Inflammatory macrophage treated with lipopolysaccharide for 1 hour (primary cell): ENCODE measurements at regions not wholly inside any gene's neighbourhood (a gene's known extent, or its start where the extent isn't known, plus 50 kb on each side); places are given as distances from the start of the nearest gene placed in this dataset.
"Not testable (repeated sequence)": the region's sequence is repeated elsewhere in the genome, so short reads cannot be mapped to it uniquely, and the experiment has no call there.

ENCODE experiments used
- DNase-seq, 2 donors: peaks; one replicate each; pipeline ENCODE4 v3.0.0-alpha.2; 2020 to 2022

DNA sequence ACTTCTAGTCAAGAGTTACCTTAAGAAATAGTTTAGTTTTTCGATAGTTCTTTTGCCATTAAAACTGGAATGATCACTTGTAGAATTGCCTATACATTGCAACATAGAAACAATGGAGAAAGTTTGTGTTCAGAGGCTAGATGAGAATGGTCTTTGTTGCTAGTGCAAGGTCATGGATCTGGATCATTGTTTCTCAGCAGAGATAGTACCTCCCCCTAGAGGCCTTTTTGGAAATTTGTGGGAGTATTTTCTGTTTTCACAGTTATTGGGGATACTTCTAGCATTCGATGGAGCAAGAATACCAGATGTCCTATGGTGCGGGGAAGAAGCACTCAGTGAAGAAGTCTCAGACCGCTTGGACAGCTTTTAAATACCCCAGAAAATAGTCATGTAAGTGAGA lies 138.8 kb upstream of the HMGA2 start:
- peak in 1 of 2 donors; percentile 59 for DNase-seq

DNA sequence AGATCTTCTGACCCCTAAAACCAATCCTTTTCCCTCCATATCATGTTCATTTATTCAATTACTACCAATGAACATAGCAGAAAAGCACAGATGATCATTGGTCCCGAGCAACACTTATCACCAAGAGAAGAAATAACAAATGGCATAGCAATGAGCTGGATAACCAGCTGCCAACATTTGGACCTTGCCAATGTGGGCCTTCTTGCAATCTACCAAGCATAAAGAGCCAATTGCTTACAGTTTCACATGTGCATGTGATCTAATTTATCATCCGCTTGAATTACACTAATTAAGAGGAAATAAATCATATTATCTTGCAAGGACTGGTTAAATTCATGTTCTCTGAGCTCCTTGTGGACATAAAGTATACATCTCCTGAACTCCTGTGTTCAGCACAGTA lies 134.8 kb upstream of the HMGA2 start:
- no peak for DNase-seq

DNA sequence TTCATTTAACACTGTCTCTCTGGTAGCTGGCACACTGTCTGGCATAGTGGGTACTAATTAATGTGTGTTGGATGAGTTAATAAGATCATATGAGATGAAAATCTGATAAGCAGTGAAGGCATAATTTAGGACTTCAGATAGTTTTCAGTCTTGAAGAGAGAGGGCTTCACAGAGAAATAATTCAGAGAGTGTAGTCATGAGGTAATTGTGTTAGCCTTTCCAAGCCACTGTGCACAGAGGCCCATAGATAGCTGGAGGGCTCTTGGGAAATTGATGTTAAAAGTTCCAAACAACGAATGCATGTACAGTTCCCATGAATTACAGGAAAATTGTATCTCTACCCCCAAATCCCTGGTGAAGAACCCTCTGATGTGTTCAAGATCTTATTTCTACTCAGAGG lies 133.8 kb upstream of the HMGA2 start:
- no peak for DNase-seq

DNA sequence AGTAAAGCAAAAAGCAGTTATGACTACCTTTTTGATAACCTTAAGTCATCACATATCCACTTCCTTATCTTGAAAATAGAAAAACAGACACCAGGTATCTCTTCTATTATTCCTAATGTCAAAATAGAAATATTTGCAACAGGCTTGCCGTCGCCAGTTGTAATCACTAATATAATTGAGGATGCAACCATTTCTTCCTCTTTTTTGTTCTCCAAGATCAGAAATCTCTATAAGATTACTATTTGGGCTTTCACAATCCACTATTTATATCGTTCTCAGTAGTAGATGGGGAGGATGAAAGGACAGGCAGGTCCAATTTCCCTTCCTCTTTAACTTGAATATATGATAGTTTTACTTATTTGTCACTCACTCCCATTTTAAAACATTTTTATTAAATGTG lies 130.2 kb upstream of the HMGA2 start:
- DNase-seq, result peak; percentile 18 to 27

DNA sequence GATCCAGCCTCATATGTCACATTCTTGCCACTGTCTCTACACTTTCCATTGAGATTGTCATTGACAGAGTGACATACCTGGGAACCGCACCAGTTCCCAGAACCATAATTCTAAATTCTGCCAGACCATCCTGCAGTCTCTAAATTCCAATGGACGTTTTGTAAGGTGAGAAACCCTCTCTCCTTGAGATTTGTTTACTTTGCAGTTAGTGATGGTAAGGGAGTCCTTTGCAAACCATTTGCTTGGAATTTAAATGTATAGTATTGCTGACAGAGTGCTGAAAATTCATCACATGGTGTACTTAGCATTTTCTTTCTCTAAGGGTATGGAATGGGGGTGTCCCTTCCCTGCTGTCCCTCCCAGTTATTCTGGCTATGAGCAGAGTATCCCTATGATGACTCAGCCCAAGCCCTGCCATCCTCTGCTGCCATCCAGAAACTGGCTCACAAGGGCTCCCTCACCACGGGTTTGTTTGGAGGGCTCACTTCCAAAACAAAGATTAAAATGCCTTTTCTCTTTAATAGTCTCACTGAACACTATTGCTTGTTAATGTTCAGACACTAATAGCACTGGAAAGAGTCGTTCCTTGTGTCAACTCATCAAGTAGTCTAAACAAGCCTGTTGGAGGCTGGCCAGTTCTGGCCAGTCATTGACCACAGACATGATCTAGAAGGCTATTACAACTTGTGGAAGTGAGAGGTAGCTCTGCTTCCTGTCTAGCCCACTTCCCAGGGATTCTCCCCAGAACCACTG lies 129.0 kb upstream of the HMGA2 start:
- DNase-seq, result peak in 1 of 2 donors; percentile 11

DNA sequence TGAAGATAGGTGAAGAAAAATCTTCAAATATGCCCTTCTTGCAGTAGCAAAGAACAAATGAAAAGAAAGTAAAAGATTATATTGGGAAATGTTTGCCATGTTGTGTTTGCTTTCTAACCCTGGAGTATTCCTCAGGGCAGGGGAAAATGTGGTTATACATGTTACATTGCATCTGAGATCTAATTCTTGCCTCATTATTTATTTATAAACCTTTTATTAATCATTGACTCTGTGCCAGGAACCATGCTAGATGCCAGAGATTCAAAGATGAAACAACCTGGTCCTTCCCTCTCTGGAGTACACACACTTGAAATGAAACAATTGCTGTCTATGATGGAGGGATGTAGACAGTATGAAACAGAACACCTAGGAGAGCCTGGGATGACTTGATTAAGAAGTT lies 128.1 kb upstream of the HMGA2 start:
- no peak for DNase-seq

DNA sequence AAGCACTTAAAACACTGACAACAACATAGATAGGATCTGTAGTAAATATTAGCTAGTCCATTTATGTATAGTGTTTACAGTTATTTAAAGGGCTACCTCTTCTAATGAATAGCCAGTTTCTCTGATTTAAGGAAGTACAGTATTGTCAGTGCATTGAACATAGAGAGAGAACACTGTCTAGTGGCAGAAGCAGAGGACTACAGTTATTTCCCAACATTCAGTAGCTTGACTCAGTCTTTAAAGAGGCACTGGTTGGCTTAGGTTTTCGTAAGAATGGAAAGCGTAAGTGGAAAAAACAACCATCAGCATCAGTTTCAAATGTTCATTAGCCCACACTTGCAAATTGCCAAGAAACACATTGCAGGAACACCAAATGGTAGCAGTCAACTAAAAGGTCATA lies 125.0 kb upstream of the HMGA2 start:
- peak; percentile 66 to 69 for DNase-seq

DNA sequence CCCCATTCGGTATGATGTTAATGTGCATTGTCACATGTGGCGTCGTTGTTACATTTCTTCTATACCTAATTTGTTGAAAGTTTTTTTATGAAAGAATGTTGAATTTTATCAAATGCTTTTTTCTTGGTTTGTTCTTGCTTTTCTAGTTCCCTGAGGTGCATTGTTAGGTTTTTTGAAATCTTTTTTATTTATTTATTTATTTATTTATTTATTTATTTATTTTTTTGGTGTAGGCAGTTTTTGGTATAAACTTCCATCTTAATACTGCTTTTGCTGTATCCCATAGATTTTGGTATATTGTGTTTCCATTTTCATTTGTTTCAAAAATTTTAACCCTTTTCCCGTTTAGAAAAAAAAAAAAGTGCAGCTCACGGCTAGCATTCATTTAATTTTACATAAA lies 121.1 kb upstream of the HMGA2 start:
- DNase-seq, result no peak

DNA sequence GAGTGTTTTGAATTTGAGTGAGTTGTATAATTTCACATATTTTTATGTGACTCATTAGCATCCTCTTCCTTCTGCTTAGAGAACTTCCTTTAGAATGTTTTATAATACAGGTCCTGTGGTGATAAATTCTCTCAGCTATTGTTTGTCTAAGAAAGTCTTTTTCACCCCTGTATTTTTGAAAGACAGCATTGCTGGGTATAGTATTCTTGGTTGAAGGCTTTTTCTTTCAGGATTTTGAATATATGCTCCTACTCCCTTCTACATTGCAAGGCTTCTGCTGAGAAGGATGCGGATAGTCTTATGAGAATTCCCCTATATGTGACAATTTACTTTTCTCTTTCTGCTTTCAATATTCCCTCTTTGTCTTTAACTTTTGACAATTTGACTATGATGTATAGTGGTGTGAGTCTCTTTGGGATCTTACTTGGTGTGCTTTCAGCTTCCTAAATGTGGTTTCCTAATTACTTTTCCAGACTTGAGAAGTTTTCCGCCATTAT lies 118.9 kb upstream of the HMGA2 start:
- no peak for DNase-seq

DNA sequence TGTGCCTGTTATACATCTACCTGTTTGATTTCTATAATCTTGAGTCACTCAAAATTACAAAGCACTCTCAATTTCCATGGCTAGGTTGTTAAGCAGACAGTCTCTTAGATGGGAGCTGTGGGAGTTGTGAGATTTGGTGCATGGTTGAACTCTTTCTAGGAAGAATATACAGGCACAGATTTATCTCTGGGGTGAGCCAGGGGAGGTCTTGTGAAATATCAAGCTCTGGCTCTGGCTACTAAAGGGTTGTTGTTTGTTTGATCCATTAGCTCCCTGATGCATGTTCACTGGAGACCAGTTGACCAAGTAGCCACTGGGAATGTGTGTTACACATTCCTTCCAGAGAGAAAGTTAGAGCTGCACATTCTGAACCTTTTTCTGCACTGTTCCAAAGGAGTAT lies 117.2 kb upstream of the HMGA2 start:
- no peak for DNase-seq

DNA sequence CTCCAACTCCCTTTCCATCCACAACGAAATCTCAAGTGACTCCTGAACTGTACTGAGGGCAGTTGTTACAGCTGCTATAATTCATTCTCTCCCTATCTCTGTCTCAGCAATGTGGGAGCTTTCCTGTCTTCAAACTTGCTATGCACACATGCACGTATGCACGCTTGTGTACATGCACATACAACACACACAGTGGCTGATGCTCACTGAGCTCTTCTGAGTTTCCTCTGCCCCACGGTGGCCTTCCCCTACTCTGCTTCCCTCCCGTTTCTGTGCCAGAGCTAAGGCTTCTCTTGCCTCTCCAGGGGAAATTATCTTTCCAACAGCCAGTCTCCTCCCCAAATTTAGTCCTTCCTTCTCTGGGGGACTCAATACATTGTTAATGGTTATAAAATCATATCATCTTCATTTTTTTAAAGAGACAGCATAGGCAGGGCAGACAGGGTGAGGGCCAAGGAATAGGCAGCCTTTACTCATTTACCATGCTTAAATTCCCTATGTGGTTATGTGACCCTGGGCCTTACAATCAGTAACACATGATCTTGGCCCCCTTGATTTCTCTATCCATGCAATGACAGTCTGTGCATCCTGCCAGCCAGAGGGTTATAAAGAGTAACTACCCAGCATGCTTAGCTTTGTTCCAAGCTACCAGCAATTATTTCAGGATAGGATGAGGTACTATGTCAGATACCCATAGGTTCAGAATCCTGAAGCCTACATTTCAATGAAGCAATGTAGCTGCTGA lies 111.9 kb upstream of the HMGA2 start:
- no peak for DNase-seq

DNA sequence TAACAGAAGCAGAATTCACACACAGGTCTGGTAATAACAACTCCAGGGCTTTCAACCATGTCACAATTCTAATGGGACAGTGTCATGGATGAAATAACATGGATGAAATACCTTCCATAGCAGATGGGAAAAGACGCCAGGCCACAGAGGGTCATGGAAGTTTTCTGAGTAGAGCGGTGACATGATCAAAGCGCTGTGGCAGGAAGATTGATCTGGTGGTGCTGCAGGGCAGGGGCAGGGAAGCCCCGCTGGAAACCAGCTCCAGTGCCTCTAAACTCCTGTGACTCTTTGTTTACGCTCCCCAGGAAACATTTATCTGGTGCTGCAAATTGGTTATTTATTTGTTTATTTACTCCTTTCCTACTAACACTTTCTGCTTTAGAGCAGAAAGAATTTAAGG lies 108.3 kb upstream of the HMGA2 start:
- DNase-seq, result no peak

DNA sequence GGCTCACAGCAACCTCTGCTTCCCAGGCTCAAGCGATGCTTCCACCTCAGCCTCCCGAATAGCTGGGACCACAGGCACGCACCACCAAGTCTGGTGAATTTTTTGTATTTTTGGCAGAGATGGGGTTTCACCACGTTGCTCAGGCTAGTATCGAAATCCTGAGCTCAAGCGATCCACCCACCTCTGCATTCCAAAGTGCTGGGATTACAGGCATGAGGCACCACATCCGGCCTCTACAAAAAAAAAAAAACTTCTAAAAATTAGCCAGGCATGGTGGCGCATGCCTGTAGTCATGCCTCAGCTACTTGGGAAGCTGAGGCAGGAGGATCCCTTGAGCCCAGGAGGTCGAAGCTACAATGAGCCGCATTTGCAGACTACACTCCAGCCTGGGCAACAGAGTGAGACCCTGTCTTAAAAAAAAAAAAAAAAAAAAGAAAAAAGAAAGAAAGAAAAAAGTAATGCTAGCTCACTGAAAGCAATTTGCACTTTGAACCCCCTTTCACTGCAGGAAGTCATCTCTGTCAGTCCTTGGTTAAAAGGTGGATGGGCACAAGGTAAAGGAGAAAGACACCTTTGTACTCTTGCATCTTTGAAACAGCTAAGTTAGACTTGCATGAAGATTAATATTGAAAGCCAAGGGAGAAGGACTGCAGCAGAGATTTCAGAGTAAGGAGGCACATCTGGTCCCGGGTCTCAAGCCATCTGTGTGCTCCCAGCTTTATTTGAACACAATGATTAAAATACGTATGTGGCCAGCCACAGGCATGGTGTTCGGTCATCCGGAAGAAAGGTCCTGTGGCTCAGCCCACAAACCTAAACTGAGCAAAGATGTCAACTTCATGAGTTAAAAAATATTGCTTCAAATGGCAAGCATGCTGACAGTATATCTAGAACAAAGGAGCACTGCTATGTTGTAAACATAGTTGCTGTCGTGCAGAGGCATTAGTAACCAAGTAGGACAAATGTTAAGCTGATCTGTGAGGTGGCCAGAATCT lies 103.8 kb upstream of the HMGA2 start:
- DNase-seq, result no peak

DNA sequence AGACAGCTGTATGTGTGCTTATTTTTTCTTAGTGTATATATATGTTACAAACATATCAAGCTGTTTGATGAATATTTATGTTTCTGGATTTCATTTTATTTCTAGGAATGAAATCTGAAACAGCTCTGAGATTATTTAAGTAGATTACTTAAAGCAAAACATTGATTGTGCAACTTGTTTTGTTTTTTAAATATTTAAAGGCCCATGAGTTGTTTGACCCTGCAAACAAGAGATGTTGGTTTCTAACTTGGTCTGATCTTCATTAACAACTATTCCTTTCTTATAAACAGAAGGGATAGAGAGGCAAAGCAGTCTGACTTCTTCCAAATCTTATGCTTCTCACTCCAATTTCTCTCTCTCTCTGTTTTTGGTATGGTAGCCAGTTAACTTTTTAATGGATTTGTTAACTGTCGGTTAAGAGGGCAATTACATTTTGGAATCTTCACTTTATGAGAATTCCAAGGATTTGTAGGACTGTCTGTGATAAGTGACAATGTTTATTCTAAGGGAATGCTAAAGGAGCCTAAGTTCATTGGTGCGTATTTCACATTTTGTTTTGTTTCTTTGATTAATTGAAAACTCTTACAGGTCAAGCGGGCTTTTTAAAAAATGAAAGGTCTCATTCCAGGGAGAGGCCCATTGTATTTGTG lies 102.6 kb upstream of the HMGA2 start:
- DNase-seq, result no peak

DNA sequence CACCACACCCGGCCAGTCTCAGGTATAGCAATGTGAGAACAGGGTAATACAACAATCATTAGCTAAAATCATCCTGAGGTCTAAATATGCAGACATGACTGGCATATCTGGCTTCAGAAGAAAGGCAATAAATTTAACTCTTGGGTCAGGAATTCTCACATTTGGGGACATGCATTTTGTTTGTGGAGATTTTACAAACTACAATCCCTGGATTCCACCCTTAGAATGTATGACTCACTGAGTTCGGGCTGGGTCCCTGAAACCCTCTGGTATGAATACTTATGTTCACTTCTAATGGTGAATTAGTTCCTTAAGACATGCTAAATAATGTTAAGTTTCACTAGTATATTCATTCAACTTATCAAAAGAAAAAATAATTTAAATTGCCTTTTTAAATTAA lies 98.9 kb upstream of the HMGA2 start:
- DNase-seq, result no peak

DNA sequence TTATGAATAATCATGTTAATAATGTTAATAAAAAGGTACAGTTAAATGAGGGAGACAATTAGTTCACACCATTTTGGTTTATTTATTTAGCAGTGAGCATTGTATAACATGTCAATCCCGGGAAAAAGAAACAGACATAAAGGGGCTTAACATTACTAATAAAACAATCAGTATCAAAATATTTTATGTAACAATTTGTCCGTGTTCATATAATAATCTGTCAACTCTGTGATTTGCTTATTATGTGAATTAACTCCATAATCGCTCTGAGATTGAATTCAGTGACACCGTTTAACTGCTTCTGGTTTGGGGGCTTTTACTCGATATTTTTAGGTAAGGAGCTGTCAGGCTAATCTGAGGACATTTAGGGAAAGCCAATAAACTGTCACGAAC lies 95.8 kb upstream of the HMGA2 start:
- no peak for DNase-seq

DNA sequence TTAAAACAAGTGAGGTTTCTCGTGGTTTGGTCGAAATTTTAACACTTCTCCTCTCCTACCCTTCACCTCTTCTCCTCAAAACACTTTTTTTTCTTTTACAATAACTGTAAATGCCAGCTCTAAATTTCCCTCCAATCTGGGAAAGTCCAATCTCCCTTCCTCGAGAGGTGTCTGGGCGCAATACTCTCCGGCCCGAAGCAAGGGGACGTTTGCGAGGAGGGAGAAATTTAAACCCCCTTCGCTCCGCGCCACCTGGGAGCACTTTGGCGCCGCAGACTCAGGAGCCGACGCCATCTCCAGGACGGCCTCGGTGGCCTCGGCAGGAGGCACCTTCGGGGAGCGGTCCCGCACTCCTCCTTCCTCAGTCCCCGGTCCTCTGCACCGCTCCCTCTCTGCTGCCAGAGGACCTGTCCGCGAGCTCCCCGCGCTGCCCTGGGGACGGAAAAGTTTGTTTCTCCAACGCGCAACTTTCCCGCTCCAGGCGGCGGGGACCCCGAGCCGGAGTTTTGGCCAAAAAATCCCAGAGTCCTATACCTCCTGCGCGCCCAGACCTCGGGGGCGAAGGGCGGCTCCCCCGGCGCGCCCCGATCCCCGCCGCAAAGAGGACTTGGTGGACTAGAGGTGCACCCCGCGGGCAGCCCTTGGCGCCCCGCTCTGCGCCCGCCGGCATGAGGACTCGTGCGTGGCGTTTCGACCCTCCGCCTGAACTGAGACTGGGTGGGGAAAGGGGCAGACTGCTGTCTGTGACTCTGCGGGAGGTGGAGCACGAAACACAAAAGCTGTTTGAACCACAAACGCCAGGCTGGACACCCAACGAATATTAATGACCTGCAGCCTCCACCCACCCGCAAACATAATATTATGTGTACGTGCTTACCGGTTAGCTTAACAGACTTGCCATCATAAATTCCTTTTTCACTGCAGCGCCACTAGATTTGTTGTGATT lies 95.2 kb upstream of the HMGA2 start:
- DNase-seq, result no peak

DNA sequence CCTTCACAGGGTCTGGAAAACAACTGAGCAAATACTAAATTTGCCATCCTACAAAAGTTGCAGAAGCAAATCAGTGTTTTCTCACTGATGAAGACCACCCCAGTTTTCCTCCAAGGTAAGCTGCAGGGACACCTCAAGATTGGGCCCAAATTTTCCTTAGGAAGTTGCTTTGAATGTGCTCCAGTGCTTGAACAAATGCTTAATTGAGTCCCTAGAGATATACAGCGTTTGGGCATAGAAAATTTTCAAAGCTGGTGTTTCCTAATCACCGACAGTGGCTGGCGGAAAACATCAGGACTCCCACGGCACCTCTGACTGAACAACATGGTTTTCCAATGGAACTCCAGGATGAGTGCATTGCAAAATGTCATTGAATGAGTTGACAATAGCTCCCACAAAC lies 92.5 kb upstream of the HMGA2 start:
- DNase-seq, result no peak

DNA sequence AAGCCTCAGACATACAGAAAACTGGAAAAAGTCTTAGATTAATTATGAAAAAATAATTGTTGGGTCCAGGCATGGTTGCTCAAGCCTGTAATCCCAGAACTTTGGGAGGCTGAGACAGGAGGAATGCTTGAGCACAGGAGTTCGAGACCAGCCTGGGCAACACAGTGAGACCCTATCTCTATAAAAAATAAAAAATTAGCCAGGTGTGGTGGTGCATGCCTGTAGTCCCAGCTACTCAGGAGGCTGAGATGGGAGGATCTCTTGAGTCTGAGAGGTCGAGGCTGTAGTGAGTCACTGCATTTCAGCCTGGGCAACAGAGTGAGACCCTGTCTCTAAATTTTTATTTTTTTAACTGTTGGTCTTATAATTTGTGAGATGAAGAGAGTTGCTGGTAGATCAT lies 90.6 kb upstream of the HMGA2 start:
- DNase-seq, result not testable (repeated sequence)

DNA sequence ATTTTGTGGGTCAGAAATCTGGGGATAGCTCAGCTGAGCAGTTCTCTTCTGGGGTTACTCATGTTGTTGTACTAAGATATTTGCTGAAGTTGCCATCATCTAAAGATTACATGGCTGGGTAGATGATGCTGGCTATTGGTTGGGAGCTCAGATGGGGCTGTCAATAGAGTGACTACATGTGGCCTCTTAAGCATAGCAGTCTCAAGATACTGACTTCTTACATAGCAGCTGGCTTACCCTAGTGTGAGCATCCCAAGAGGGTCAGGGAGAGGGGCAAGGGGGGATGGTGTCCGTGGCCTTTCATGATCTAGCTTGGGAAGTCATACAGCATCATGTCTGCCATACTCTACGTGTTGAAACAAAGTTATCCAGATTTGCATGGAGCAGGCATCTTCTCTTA lies 90.1 kb upstream of the HMGA2 start:
- DNase-seq, result no peak

DNA sequence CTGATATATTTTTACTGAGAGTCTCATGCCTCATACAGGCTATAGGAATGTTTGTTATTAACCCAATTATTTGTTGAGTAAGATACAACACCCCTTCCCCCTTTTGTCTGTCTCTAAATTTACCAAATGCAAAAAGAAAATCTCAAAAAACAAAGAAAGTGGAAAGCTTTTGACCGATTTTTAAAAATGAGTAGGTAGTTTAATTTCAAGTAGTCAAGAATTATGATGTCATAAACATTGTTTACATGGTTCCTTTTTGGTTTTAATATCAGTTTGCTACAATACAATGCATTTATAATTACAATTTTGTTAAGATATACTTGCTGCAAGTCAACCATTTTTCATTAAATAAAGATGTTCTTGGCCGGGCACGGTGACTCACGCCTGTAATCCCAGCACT lies 84.7 kb upstream of the HMGA2 start:
- DNase-seq, result no peak

DNA sequence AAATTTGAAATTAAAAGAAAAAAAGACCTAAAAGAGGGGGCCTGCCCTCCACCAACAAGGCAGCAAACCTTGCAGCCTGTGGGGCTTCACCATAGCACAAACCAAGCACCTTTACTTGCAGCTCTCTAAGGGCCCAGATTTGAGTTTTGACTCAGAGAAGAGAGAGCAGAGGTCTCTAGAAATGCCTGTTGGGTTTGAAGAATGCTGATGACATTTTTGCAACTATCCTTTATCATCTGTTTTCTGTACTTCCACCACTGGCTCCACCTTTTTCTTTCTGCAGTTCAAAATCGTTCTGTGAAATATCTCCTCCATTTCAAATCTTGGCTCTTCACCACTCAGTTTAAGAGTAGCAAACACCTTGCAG lies 83.8 kb upstream of the HMGA2 start:
- DNase-seq, result no peak
